Activated CD8-positive, alpha-beta memory T cell treated with anti-CD3 and anti-CD28 coated beads, Interleukin-2, amount 10 ng/mL, durations not matched to agents 7 days and 5 days (primary cell): ENCODE measurements at regions not wholly inside any gene's neighbourhood (a gene's known extent, or its start where the extent isn't known, plus 50 kb on each side); places are given as distances from the start of the nearest gene placed in this dataset.

Experiments used
- ATAC-seq: fragments of 150-1000 bp; cut with Tn5 transposase; one replicate; pipeline ENCODE4 v1.10.0; 2021; ENCODE audit warnings: moderate library complexity
- CTCF ChIA-PET: fragments of 350-600 bp; sonication (Branson Sonifier 250); formaldehyde crosslinking; loops from one replicate; lab custom pipeline; 2021; ENCODE audit warnings: antibody characterized with exemption; lab: Charles Lee
- DNase-seq: peaks from one replicate; pipeline ENCODE4 v3.0.0-alpha.2; 2020
- H3K27ac Mint-ChIP-seq: one replicate; pipeline ENCODE4 v1.8.0; 2021; ENCODE audit warnings: mild to moderate bottlenecking, mixed read lengths
- H3K27me3 Mint-ChIP-seq: one replicate; pipeline ENCODE4 v1.8.0; 2021; ENCODE audit warnings: mixed read lengths
- H3K36me3 Mint-ChIP-seq: one replicate; pipeline ENCODE4 v1.8.0; 2021; ENCODE audit warnings: mild to moderate bottlenecking, mixed read lengths
- H3K4me1 Mint-ChIP-seq: one replicate; pipeline ENCODE4 v1.8.0; 2021; ENCODE audit warnings: mixed read lengths
- H3K4me3 Mint-ChIP-seq: one replicate; pipeline ENCODE4 v1.8.0; 2021; ENCODE audit warnings: mild to moderate bottlenecking, moderate library complexity, mixed read lengths
- H3K9me3 Mint-ChIP-seq: one replicate; pipeline ENCODE4 v1.8.0; 2022; ENCODE audit warnings: low read depth, mixed read lengths

- H3K27me3 Mint-ChIP-seq = no peaks in the 10 kb centered on the region
- H3K27ac Mint-ChIP-seq = no peak overlapping the region
- ATAC-seq (no peak), DNase-seq (no peak)
- CTCF ChIA-PET = no interaction called here
- no peaks in the 10 kb centered on the region for H3K4me1 Mint-ChIP-seq
- H3K4me3 Mint-ChIP-seq = no peak overlapping the region
- no peaks in the 10 kb centered on the region for H3K36me3 Mint-ChIP-seq
- H3K9me3 Mint-ChIP-seq = peaks cover 10% of the 10 kb centered on the region
These were observed 748.6 kb upstream of the GBE1 start for GRCh38 chr3:82509951-82510603.

GRCh38 chr3:82509106-82509842 lies 747.8 kb upstream of the GBE1 start:
- CTCF ChIA-PET = no interaction called here
- no peak overlapping the region for H3K4me3 Mint-ChIP-seq
- H3K27ac Mint-ChIP-seq = peak overlapping the region; percentile 32
- no peaks in the 10 kb centered on the region for H3K4me1 Mint-ChIP-seq
- ATAC-seq = no peak
- H3K9me3 Mint-ChIP-seq = peaks cover 10% of the 10 kb centered on the region
- no peak for DNase-seq
- H3K36me3 Mint-ChIP-seq = no peaks in the 10 kb centered on the region
- H3K27me3 Mint-ChIP-seq = no peaks in the 10 kb centered on the region

GRCh38 chr3:82506204-82506603 lies 744.8 kb upstream of the GBE1 start:
- CTCF ChIA-PET = no interaction called here
- H3K36me3 Mint-ChIP-seq = no peaks in the 10 kb centered on the region
- DNase-seq (no peak), ATAC-seq (no peak)
- no peak overlapping the region for H3K4me3 Mint-ChIP-seq
- H3K4me1 Mint-ChIP-seq = no peaks in the 10 kb centered on the region
- H3K9me3 Mint-ChIP-seq = peaks cover 7% of the 10 kb centered on the region
- no peaks in the 10 kb centered on the region for H3K27me3 Mint-ChIP-seq
- no peak overlapping the region for H3K27ac Mint-ChIP-seq

- DNase-seq (no peak), ATAC-seq (no peak)
- Mint-ChIP-seq H3K36me3 (no peaks in the 10 kb centered on the region), H3K4me1 (no peaks in the 10 kb centered on the region), H3K4me3 (no peak overlapping the region), H3K9me3 (peaks cover 7% of the 10 kb centered on the region), H3K27ac (no peak overlapping the region), H3K27me3 (no peaks in the 10 kb centered on the region)
- CTCF ChIA-PET = no interaction called here
These were observed 743.8 kb upstream of the GBE1 start for GRCh38 chr3:82505079-82505756.

GRCh38 chr3:82498186-82498585 lies 736.7 kb upstream of the GBE1 start:
- no peaks in the 10 kb centered on the region for H3K9me3 Mint-ChIP-seq
- H3K4me3 Mint-ChIP-seq = no peak overlapping the region
- ATAC-seq (no peak), DNase-seq (no peak)
- H3K27me3 Mint-ChIP-seq = no peaks in the 10 kb centered on the region
- CTCF ChIA-PET = no interaction called here
- H3K27ac Mint-ChIP-seq = no peak overlapping the region
- H3K36me3 Mint-ChIP-seq = no peaks in the 10 kb centered on the region
- no peaks in the 10 kb centered on the region for H3K4me1 Mint-ChIP-seq

- H3K27me3 Mint-ChIP-seq = no peaks in the 10 kb centered on the region
- CTCF ChIA-PET = no interaction called here
- no peaks in the 10 kb centered on the region for H3K9me3 Mint-ChIP-seq
- H3K27ac Mint-ChIP-seq = no peak overlapping the region
- H3K36me3 Mint-ChIP-seq = no peaks in the 10 kb centered on the region
- H3K4me3 Mint-ChIP-seq = no peak overlapping the region
- ATAC-seq (no peak), DNase-seq (no peak)
- H3K4me1 Mint-ChIP-seq = no peaks in the 10 kb centered on the region
These were observed 735.6 kb upstream of the GBE1 start for GRCh38 chr3:82496890-82497560.

GRCh38 chr3:82495655-82496054 lies 734.2 kb upstream of the GBE1 start:
- no peaks in the 10 kb centered on the region for H3K9me3 Mint-ChIP-seq
- no peaks in the 10 kb centered on the region for H3K4me1 Mint-ChIP-seq
- ATAC-seq (no peak), DNase-seq (no peak)
- CTCF ChIA-PET = no interaction called here
- no peaks in the 10 kb centered on the region for H3K36me3 Mint-ChIP-seq
- no peak overlapping the region for H3K4me3 Mint-ChIP-seq
- H3K27me3 Mint-ChIP-seq = no peaks in the 10 kb centered on the region
- H3K27ac Mint-ChIP-seq = no peak overlapping the region

GRCh38 chr3:82494977-82495489 lies 733.6 kb upstream of the GBE1 start:
- Mint-ChIP-seq H3K4me3 (no peak overlapping the region), H3K36me3 (no peaks in the 10 kb centered on the region)

GRCh38 chr3:82493858-82494257 lies 732.4 kb upstream of the GBE1 start:
- no peaks in the 10 kb centered on the region for H3K4me1 Mint-ChIP-seq
- no peak overlapping the region for H3K27ac Mint-ChIP-seq
- CTCF ChIA-PET = no interaction called here

More at GRCh38 chr3:82494977-82495489, 733.6 kb upstream of the GBE1 start:
- DNase-seq (no peak), ATAC-seq (no peak)
- CTCF ChIA-PET = no interaction called here
- no peaks in the 10 kb centered on the region for H3K4me1 Mint-ChIP-seq
- no peaks in the 10 kb centered on the region for H3K27me3 Mint-ChIP-seq
- H3K9me3 Mint-ChIP-seq = no peaks in the 10 kb centered on the region
- H3K27ac Mint-ChIP-seq = no peak overlapping the region

GRCh38 chr3:82475306-82475705 lies 713.9 kb upstream of the GBE1 start:
- no peak for DNase-seq
- CTCF ChIA-PET = no interaction called here
- no peaks in the 10 kb centered on the region for H3K36me3 Mint-ChIP-seq
- H3K27ac Mint-ChIP-seq = no peak overlapping the region
- no peaks in the 10 kb centered on the region for H3K9me3 Mint-ChIP-seq
- no peak for ATAC-seq
- no peak overlapping the region for H3K4me3 Mint-ChIP-seq
- no peaks in the 10 kb centered on the region for H3K27me3 Mint-ChIP-seq
- no peaks in the 10 kb centered on the region for H3K4me1 Mint-ChIP-seq

More at GRCh38 chr3:82493858-82494257, 732.4 kb upstream of the GBE1 start:
- DNase-seq (no peak), ATAC-seq (no peak)
- Mint-ChIP-seq H3K27me3 (no peaks in the 10 kb centered on the region), H3K9me3 (no peaks in the 10 kb centered on the region), H3K4me3 (no peak overlapping the region), H3K36me3 (no peaks in the 10 kb centered on the region)

- CTCF ChIA-PET = no interaction called here
- Mint-ChIP-seq H3K36me3 (no peaks in the 10 kb centered on the region), H3K4me1 (no peaks in the 10 kb centered on the region), H3K27ac (no peak overlapping the region), H3K4me3 (no peak overlapping the region), H3K27me3 (no peaks in the 10 kb centered on the region), H3K9me3 (no peaks in the 10 kb centered on the region)
- DNase-seq (no peak), ATAC-seq (no peak)
These were observed 713.3 kb upstream of the GBE1 start for GRCh38 chr3:82474711-82475110.

GRCh38 chr3:82473864-82474541 lies 712.6 kb upstream of the GBE1 start:
- Mint-ChIP-seq H3K27ac (no peak overlapping the region), H3K27me3 (no peaks in the 10 kb centered on the region), H3K4me3 (no peak overlapping the region), H3K36me3 (no peaks in the 10 kb centered on the region), H3K4me1 (no peaks in the 10 kb centered on the region), H3K9me3 (no peaks in the 10 kb centered on the region)
- ATAC-seq = no peak
- DNase-seq = no peak
- CTCF ChIA-PET = no interaction called here

- H3K9me3 Mint-ChIP-seq = peaks cover 4% of the 10 kb centered on the region
- H3K36me3 Mint-ChIP-seq = no peaks in the 10 kb centered on the region
- ATAC-seq (no peak), DNase-seq (no peak)
- no peak overlapping the region for H3K4me3 Mint-ChIP-seq
- CTCF ChIA-PET = no interaction called here
- H3K4me1 Mint-ChIP-seq = no peaks in the 10 kb centered on the region
- no peak overlapping the region for H3K27ac Mint-ChIP-seq
- H3K27me3 Mint-ChIP-seq = no peaks in the 10 kb centered on the region
These were observed 705.6 kb upstream of the GBE1 start for GRCh38 chr3:82467051-82467450.
